ENCODE measurements at regions not wholly inside any gene's neighbourhood (a gene's known extent, or its start where the extent isn't known, plus 50 kb on each side); places are given as distances from the start of the nearest gene placed in this dataset.

- no peak for DNase-seq (ENCODE audit: insufficient read length, low spot score, missing footprints)
- Histone ChIP-seq H3K27me3 (ENCODE audit: insufficient read depth, low read length) (no peaks in the 10 kb centered on the region), H4K20me1 (ENCODE audit: insufficient read depth, low read length) (no peaks in the 10 kb centered on the region), H3K9me3 (ENCODE audit: low read depth, low read length) (no peaks in the 10 kb centered on the region), H3K4me3 (ENCODE audit: insufficient read depth, low read length) (no peak overlapping the region), H3K27ac (ENCODE audit: low read depth, low read length) (no peak overlapping the region), H3K79me2 (ENCODE audit: insufficient read depth, low read length) (no peaks in the 10 kb centered on the region), H2AFZ (ENCODE audit: low read length) (no peak overlapping the region), H3K4me1 (ENCODE audit: insufficient read depth, low read length) (no peaks in the 10 kb centered on the region), H3K4me2 (ENCODE audit: insufficient read depth, low read length) (no peak overlapping the region), H3K36me3 (ENCODE audit: insufficient read depth, low read length) (no peaks in the 10 kb centered on the region)
- no peak for TF ChIP-seq CTCF (IDR thresholded peaks at IDR 0.05; ENCODE audit: extremely low read depth, low read depth, low read length)
These were observed 1511.3 kb upstream of the AGA start for GRCh38 chr4:178953447-178954120.

GRCh38 chr4:178955614-178956013 is 1513.4 kb upstream of the AGA start:
- no peak for DNase-seq (ENCODE audit: insufficient read length, low spot score, missing footprints)
- Histone ChIP-seq H3K36me3 (ENCODE audit: insufficient read depth, low read length) (no peaks in the 10 kb centered on the region), H3K4me1 (ENCODE audit: insufficient read depth, low read length) (no peaks in the 10 kb centered on the region), H3K4me2 (ENCODE audit: insufficient read depth, low read length) (no peak overlapping the region), H2AFZ (ENCODE audit: low read length) (no peak overlapping the region), H3K79me2 (ENCODE audit: insufficient read depth, low read length) (no peaks in the 10 kb centered on the region), H3K9me3 (ENCODE audit: low read depth, low read length) (no peaks in the 10 kb centered on the region), H4K20me1 (ENCODE audit: insufficient read depth, low read length) (no peaks in the 10 kb centered on the region), H3K27me3 (ENCODE audit: insufficient read depth, low read length) (no peaks in the 10 kb centered on the region), H3K4me3 (ENCODE audit: insufficient read depth, low read length) (no peak overlapping the region), H3K27ac (ENCODE audit: low read depth, low read length) (no peak overlapping the region)
- TF ChIP-seq CTCF (IDR thresholded peaks at IDR 0.05; ENCODE audit: extremely low read depth, low read depth, low read length) = no peak

GRCh38 chr4:178958725-178959440 is 1516.6 kb upstream of the AGA start:
- H3K4me1 ChIP-seq (ENCODE audit: insufficient read depth, low read length) = no peaks in the 10 kb centered on the region
- H3K4me2 ChIP-seq (ENCODE audit: insufficient read depth, low read length) = no peak overlapping the region
- no peak for DNase-seq (ENCODE audit: insufficient read length, low spot score, missing footprints)
- no peak overlapping the region for H3K4me3 ChIP-seq (ENCODE audit: insufficient read depth, low read length)
- no peaks in the 10 kb centered on the region for H3K27me3 ChIP-seq (ENCODE audit: insufficient read depth, low read length)
- no peak overlapping the region for H3K27ac ChIP-seq (ENCODE audit: low read depth, low read length)
- TF ChIP-seq CTCF (IDR thresholded peaks at IDR 0.05; ENCODE audit: extremely low read depth, low read depth, low read length) = no peak
- no peak overlapping the region for H2AFZ ChIP-seq (ENCODE audit: low read length)
- H3K9me3 ChIP-seq (ENCODE audit: low read depth, low read length) = peaks cover 1% of the 10 kb centered on the region
- no peaks in the 10 kb centered on the region for H3K36me3 ChIP-seq (ENCODE audit: insufficient read depth, low read length)
- no peaks in the 10 kb centered on the region for H4K20me1 ChIP-seq (ENCODE audit: insufficient read depth, low read length)
- H3K79me2 ChIP-seq (ENCODE audit: insufficient read depth, low read length) = no peaks in the 10 kb centered on the region

- no peak overlapping the region for H3K4me3 ChIP-seq (ENCODE audit: insufficient read depth, low read length)
- no peak for DNase-seq (ENCODE audit: insufficient read length, low spot score, missing footprints)
- H4K20me1 ChIP-seq (ENCODE audit: insufficient read depth, low read length) = no peaks in the 10 kb centered on the region
- H2AFZ ChIP-seq (ENCODE audit: low read length) = no peak overlapping the region
- H3K4me2 ChIP-seq (ENCODE audit: insufficient read depth, low read length) = no peak overlapping the region
- TF ChIP-seq CTCF (IDR thresholded peaks at IDR 0.05; ENCODE audit: extremely low read depth, low read depth, low read length) = no peak
- no peaks in the 10 kb centered on the region for H3K79me2 ChIP-seq (ENCODE audit: insufficient read depth, low read length)
- peaks cover 1% of the 10 kb centered on the region for H3K9me3 ChIP-seq (ENCODE audit: low read depth, low read length)
- H3K27me3 ChIP-seq (ENCODE audit: insufficient read depth, low read length) = no peaks in the 10 kb centered on the region
- H3K36me3 ChIP-seq (ENCODE audit: insufficient read depth, low read length) = no peaks in the 10 kb centered on the region
- H3K27ac ChIP-seq (ENCODE audit: low read depth, low read length) = no peak overlapping the region
- H3K4me1 ChIP-seq (ENCODE audit: insufficient read depth, low read length) = no peaks in the 10 kb centered on the region
These were observed 1521.3 kb upstream of the AGA start for GRCh38 chr4:178963446-178964045.
